HAP-1 (cell line): ENCODE measurements at regions not wholly inside any gene's neighbourhood (a gene's known extent, or its start where the extent isn't known, plus 50 kb on each side); places are given as distances from the start of the nearest gene placed in this dataset.
"Not testable (repeated sequence)": the region's sequence is repeated elsewhere in the genome, so short reads cannot be mapped to it uniquely, and the experiment has no call there.

Experiments
- DNase-seq, 2 experiments: peaks; one replicate each; pipeline ENCODE4 v3.0.0-alpha.2; 2016 to 2020; ENCODE audit warnings: low spot score in 2 of 2
- H3K27me3 ChIP-seq: fragments of 250-450 bp; sonication (Bioruptor Pico); 2 replicates; pipeline ENCODE4 v1.5.1; 2020; ENCODE audit warnings: low read depth, mild to moderate bottlenecking, moderate library complexity
- H3K36me3 ChIP-seq: fragments of 250-450 bp; sonication (Bioruptor Pico); replicated peaks from 2 replicates; pipeline ENCODE4 v1.5.1; 2020; ENCODE audit warnings: mild to moderate bottlenecking
- H3K4me1 ChIP-seq: fragments of 250-450 bp; sonication (Bioruptor Pico); 2 replicates; pipeline ENCODE4 v1.5.1; 2020; ENCODE audit warnings: mild to moderate bottlenecking
- H3K4me3 ChIP-seq: fragments of 250-450 bp; sonication (Bioruptor Pico); 2 replicates; pipeline ENCODE4 v1.5.1; 2020; ENCODE audit warnings: mild to moderate bottlenecking, moderate library complexity
- H3K9me3 ChIP-seq: fragments of 250-450 bp; sonication (Bioruptor Pico); 2 replicates; pipeline ENCODE4 v1.5.1; 2020; ENCODE audit warnings: mild to moderate bottlenecking, moderate library complexity
- in situ Hi-C: fragments of 300-500 bp; cut with MboI; formaldehyde crosslinking; loops from 3 replicates; pipeline ENCODE4 v1.14.3; 2020; ENCODE audit warnings: low sequenced_read_pairs, inconsistent platforms, mixed read lengths

DNA sequence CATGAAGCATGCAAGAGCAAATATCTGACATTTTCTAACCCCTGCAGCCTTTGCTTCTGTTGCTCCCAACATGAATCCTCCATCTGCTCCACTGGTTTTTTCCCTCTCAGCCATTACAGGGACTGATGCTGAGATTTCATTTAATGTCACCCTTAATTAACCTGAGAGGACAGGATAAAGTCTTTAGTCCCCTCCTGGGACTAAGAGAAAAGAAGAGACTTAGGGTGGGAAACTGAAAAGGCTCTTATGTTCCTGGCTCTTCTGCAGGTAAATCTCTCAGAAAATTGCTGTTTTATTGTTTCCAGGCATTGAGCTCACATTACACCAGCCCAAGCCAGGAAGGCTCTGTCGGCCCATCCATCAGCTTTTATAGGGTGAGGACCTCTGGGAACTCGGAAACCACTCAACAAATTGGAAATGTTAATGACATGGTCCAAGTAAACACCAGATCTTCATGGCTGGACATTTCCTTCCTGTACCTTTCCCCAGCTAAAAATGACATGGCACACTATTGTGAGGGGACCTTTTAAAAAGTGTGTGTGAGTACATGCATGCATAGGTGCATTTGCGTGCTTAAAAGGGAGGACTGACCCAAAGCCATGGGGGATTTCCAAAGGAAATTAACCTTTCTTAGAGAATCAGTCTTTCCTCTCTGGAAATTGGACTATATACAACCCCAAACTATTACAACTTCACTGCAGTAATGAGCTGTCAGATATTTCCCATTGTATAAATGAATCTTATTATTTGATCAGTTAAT, 408.1 kb upstream of the TMTC1 start:
- H3K36me3 ChIP-seq, result no peaks in the 10 kb centered on the region
- no peaks in the 10 kb centered on the region for H3K27me3 ChIP-seq
- in situ Hi-C loops, result no loop called here
- peaks cover 12% of the 10 kb centered on the region for H3K4me1 ChIP-seq
- no peak for DNase-seq
- no peaks in the 10 kb centered on the region for H3K9me3 ChIP-seq
- H3K4me3 ChIP-seq, result no peak overlapping the region

DNA sequence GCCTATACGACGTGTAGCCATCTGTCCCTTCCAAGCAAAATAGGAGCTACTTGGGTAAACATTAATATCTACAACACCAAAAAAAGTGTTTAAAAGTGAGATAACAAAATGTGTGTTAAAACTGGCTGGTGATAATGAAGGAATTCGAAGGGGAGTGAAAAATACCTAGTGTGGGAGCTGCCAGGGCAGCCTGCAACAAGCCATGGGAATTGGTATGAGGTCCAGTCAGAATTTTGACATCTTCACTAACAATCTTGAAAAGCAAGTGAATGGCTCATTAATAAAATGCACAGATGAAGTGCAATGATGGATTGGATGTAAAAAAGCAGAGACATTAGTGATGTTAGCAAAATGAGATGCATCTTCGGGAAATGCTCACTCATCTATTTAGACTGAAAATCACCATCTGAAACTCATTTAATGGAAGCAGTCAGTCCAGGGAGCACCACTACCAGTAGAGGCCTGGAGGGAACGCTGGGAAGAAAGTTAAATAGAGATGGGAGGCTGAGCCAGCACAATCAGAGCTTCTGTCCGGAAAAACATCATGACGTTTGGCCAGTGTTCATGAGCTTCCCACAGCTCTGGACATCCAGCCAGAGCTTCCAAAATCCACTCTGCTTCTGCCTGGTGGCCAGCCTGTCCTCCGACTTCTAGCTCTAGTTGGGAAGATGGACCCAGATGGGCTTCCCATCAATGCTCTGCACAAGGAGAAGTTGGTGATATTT, 405.0 kb upstream of the TMTC1 start:
- H3K4me3 ChIP-seq, result no peak overlapping the region
- no peaks in the 10 kb centered on the region for H3K36me3 ChIP-seq
- no peaks in the 10 kb centered on the region for H3K27me3 ChIP-seq
- no peaks in the 10 kb centered on the region for H3K9me3 ChIP-seq
- H3K4me1 ChIP-seq, result no peaks in the 10 kb centered on the region
- no peak for DNase-seq
- in situ Hi-C loops, result no loop called here

DNA sequence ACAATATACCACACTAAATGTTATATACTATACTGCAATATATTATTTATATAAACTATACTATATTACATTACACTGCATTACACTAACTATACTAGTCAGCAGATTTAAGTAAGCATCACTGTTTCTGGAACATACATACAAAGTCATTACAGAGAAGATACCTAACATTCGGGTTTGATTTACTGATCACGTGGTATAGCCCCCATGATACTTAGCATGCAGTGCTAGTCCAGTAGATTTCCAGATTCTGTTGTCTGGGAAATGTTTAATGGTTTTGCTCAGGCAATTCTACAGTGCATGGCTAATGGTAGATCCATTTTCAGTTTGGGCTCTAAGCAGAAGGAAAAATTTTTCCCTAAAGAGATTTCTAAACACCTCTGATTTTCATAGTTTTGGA, 403.7 kb upstream of the TMTC1 start:
- H3K4me3 ChIP-seq, result no peak overlapping the region
- H3K27me3 ChIP-seq, result no peaks in the 10 kb centered on the region
- no peak for DNase-seq
- in situ Hi-C loops, result no loop called here
- no peaks in the 10 kb centered on the region for H3K9me3 ChIP-seq
- H3K36me3 ChIP-seq, result no peaks in the 10 kb centered on the region
- no peaks in the 10 kb centered on the region for H3K4me1 ChIP-seq

DNA sequence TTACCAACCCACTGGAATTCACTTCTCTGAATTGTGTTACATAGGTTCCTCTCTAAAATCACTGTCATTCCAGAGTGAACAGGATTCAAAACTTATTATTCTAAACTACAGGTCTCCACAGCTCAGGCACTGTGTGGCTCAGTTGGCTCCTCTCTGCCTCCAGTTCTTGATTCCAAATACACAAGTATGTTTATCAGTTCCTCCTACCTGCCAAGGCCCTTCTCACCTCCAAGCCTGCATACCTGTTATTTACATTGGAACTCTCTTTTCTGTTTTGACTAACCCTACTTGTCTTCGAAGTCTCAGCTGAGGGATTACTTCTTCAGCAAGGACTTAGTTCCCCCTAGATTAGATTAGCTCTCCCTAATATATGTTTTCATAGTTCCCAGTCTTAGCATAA, 397.6 kb upstream of the TMTC1 start:
- Histone ChIP-seq H3K36me3 (no peaks in the 10 kb centered on the region), H3K27me3 (no peaks in the 10 kb centered on the region), H3K4me3 (no peak overlapping the region), H3K4me1 (peaks cover 8% of the 10 kb centered on the region; the same call in 1 of the 2 replicates), H3K9me3 (no peaks in the 10 kb centered on the region)
- no peak for DNase-seq
- in situ Hi-C loops, result no loop called here

DNA sequence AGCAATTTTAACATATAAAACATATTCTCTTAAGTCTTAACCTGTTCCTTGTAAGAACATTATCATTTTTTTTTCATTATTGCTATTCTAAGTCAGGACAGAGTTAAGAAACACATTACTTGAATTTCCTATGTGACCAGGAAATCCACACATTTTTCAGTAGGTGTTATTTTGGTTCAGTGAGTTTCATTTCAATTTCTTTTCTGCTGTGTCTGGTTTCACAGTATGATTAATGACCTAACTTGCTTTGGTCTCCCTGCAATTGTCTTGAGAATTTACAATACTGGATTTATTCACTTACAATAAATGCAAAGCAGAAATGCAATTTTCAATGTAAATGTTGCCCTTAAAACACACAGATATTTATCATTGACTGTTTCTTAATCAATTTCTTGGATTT, 396.9 kb upstream of the TMTC1 start:
- in situ Hi-C loops, result no loop called here
- H3K36me3 ChIP-seq, result no peaks in the 10 kb centered on the region
- no peaks in the 10 kb centered on the region for H3K9me3 ChIP-seq
- H3K27me3 ChIP-seq, result no peaks in the 10 kb centered on the region
- peaks cover 8% of the 10 kb centered on the region; the same call in 1 of the 2 replicates for H3K4me1 ChIP-seq
- no peak for DNase-seq
- H3K4me3 ChIP-seq, result no peak overlapping the region

DNA sequence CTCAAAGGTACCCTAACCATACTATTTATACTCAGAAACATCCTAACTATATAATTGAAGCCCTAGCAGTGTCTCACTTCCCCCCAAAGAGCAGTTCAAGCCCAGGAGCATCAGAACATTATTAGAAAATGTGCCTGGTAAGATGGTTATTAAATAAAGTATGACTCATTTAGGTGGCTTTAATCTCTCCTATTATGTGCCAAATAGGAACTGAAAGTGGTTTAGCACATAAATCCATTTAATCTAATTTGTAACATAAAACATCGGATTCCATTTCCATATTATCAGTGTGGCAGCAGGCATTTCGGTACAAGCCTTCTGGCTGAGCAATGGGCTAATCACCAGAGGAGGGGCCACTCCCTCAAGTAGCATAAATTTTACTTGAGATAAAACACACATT, 395.2 kb upstream of the TMTC1 start:
- no peaks in the 10 kb centered on the region for H3K9me3 ChIP-seq
- no peaks in the 10 kb centered on the region for H3K27me3 ChIP-seq
- in situ Hi-C loops, result no loop called here
- H3K4me3 ChIP-seq, result no peak overlapping the region
- no peaks in the 10 kb centered on the region for H3K36me3 ChIP-seq
- H3K4me1 ChIP-seq, result peaks cover 8% of the 10 kb centered on the region; the same call in 1 of the 2 replicates
- peak; percentile 31 to 37 for DNase-seq

GRCh38 chr12:30169839-30170591, 386.3 kb upstream of the TMTC1 start:
- in situ Hi-C loops, result no loop called here
- Histone ChIP-seq H3K9me3 (no peaks in the 10 kb centered on the region), H3K4me3 (no peak overlapping the region)

GRCh38 chr12:30166006-30166795, 382.5 kb upstream of the TMTC1 start:
- no peak for DNase-seq
- no peak overlapping the region for H3K4me3 ChIP-seq
- no peaks in the 10 kb centered on the region for H3K27me3 ChIP-seq
- no peaks in the 10 kb centered on the region for H3K36me3 ChIP-seq
- H3K4me1 ChIP-seq, result no peaks in the 10 kb centered on the region
- in situ Hi-C loops, result no loop called here
- no peaks in the 10 kb centered on the region; the same call in 1 of the 2 replicates for H3K9me3 ChIP-seq

More at GRCh38 chr12:30169839-30170591, 386.3 kb upstream of the TMTC1 start:
- no peak for DNase-seq
- no peaks in the 10 kb centered on the region for H3K36me3 ChIP-seq
- no peaks in the 10 kb centered on the region for H3K27me3 ChIP-seq
- no peaks in the 10 kb centered on the region for H3K4me1 ChIP-seq

GRCh38 chr12:30164382-30165318, 380.9 kb upstream of the TMTC1 start:
- DNase-seq, result no peak
- Histone ChIP-seq H3K27me3 (no peaks in the 10 kb centered on the region), H3K9me3 (no peaks in the 10 kb centered on the region; the same call in none of the 2 replicates), H3K4me3 (no peak overlapping the region), H3K36me3 (no peaks in the 10 kb centered on the region), H3K4me1 (no peaks in the 10 kb centered on the region)
- in situ Hi-C loops, result no loop called here

GRCh38 chr12:30156833-30157232, 373.1 kb upstream of the TMTC1 start:
- DNase-seq, H3K27me3 ChIP-seq, H3K36me3 ChIP-seq, H3K4me1 ChIP-seq, H3K4me3 ChIP-seq, in situ Hi-C loops, H3K9me3 ChIP-seq: not testable (repeated sequence)

DNA sequence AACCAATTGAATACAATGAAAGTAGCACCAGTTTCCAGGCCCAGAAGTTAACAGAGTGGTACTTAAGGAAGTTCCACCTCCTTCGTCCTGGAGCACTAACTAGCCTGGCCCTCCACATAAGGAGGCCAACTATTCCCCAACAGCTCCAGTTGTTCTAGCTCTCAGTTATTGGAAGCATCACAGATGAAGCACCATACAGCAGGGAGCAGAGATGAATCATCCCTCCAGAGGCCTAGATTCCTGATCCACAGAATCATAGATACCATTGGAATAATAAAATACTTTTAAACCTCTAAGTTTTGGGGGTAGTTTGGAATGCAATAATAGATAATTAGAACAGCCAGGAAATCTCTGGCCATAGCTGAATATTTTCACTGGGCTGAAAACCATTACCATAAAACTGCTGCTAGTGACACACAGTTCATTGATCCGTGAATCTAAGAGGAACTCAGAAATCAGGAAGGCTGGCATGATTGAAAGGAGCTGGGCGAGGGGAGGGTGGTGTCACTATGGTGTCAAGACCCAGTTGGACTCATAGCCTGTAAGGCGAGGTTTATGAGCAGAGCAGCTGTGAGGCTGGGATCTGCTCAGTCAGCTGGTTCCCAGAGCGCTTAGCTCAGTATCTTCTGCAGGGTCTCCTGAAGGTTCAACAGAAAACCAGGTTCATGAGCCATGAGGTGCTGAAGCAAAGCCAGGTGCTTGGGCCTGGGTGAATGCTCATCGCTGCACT, 371.4 kb upstream of the TMTC1 start:
- no peak for DNase-seq

GRCh38 chr12:30153981-30154380, 370.2 kb upstream of the TMTC1 start:
- no peaks in the 10 kb centered on the region for H3K27me3 ChIP-seq
- H3K4me3 ChIP-seq, result no peak overlapping the region
- no peaks in the 10 kb centered on the region for H3K4me1 ChIP-seq
- H3K36me3 ChIP-seq, result no peaks in the 10 kb centered on the region
- no peak for DNase-seq
- no peaks in the 10 kb centered on the region for H3K9me3 ChIP-seq
- in situ Hi-C loops, result no loop called here

More for the DNA sequence above, 371.4 kb upstream of the TMTC1 start:
- Histone ChIP-seq H3K36me3 (no peaks in the 10 kb centered on the region), H3K4me1 (no peaks in the 10 kb centered on the region), H3K9me3 (no peaks in the 10 kb centered on the region), H3K4me3 (no peak overlapping the region), H3K27me3 (no peaks in the 10 kb centered on the region)
- in situ Hi-C loops, result no loop called here
